ENCODE measurements at regions not wholly inside any gene's neighbourhood (a gene's known extent, or its start where the extent isn't known, plus 50 kb on each side); places are given as distances from the start of the nearest gene placed in this dataset.

DNA sequence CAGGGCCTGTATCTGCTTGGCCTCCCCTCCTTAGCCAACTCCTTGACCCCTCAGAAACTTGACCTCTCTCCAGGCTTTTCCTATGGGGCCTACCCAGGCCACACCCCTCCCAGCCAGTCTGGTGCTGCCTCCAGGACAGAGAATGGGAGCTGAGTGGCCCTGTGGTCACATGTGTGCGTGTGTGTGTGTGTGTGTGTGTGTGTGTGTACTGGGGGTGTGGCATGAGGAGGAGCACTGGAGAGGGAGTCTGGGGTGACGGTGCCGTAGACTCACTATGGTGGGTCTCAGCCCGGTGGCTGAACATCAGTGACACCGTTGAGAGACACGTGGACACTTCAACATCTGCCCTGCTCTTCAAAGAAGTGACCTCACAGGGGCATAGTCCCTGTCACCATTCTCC is 180.4 kb downstream of the ENGASE start:
- DNase-seq: no peak
- H3K27ac ChIP-seq: no peak overlapping the region
- no peak overlapping the region for H3K4me3 ChIP-seq
- no peaks in the 10 kb centered on the region for H3K4me1 ChIP-seq
- no peaks in the 10 kb centered on the region for H3K9me3 ChIP-seq
- 71 to 86% (median 80%) methylated on average over 6 of the region's 6 CpGs for WGBS, 5 donors
- TF ChIP-seq POLR2AphosphoS5 (IDR thresholded peaks at IDR 0.05): no peak
- no peak for TF ChIP-seq EP300 (IDR thresholded peaks at IDR 0.05)
- TF ChIP-seq, protein P1, sequence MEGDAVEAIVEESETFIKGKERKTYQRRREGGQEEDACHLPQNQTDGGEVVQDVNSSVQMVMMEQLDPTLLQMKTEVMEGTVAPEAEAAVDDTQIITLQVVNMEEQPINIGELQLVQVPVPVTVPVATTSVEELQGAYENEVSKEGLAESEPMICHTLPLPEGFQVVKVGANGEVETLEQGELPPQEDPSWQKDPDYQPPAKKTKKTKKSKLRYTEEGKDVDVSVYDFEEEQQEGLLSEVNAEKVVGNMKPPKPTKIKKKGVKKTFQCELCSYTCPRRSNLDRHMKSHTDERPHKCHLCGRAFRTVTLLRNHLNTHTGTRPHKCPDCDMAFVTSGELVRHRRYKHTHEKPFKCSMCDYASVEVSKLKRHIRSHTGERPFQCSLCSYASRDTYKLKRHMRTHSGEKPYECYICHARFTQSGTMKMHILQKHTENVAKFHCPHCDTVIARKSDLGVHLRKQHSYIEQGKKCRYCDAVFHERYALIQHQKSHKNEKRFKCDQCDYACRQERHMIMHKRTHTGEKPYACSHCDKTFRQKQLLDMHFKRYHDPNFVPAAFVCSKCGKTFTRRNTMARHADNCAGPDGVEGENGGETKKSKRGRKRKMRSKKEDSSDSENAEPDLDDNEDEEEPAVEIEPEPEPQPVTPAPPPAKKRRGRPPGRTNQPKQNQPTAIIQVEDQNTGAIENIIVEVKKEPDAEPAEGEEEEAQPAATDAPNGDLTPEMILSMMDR (IDR thresholded peaks at IDR 0.05): no peak
- TF ChIP-seq POLR2A (IDR thresholded peaks at IDR 0.05): no peak
- no peaks in the 10 kb centered on the region for H3K36me3 ChIP-seq
- H3K27me3 ChIP-seq: peaks cover 0 to 100% (median 45%) of the 10 kb centered on the region in 3 donors
- intact Hi-C loops (cut with DNase I; ENCODE audit: low total_unique reads): no loop called here

DNA sequence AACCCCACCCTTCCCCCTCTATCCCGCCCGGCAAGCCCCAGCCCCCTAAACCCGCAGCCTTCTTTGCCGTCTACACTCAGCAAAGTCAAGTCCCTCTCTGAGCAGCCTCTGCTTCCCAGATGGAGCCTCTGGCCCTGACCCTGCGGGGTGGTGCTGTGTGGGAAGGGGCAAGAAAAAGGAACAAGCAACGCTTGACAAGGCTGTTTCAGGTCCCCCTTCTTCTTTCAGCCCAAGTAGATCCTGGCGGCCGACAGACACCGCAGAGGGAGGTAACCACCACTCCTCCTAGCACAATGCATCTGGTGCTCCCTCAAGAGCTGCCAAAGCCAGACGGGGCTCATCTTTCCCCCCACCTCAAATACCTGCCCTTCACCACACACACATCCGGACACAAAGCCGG is 178.3 kb downstream of the ENGASE start:
- TF ChIP-seq POLR2AphosphoS5 (IDR thresholded peaks at IDR 0.05): no peak
- no peak for TF ChIP-seq POLR2A (IDR thresholded peaks at IDR 0.05)
- no peak for TF ChIP-seq EP300 (IDR thresholded peaks at IDR 0.05)
- TF ChIP-seq, protein P1 (IDR thresholded peaks at IDR 0.05): no peak
- no peaks in the 10 kb centered on the region for H3K36me3 ChIP-seq
- no peaks in the 10 kb centered on the region for H3K9me3 ChIP-seq
- no peak overlapping the region for H3K27ac ChIP-seq
- no peak overlapping the region for H3K4me3 ChIP-seq
- intact Hi-C loops (cut with DNase I; ENCODE audit: low total_unique reads): no loop called here
- no peak for DNase-seq
- no peaks in the 10 kb centered on the region for H3K4me1 ChIP-seq
- H3K27me3 ChIP-seq: peaks cover 0 to 100% (median 40%) of the 10 kb centered on the region in 3 donors
- WGBS, 5 donors: 42 to 52% (median 50%) methylated on average over 12 of the region's 12 CpGs

DNA sequence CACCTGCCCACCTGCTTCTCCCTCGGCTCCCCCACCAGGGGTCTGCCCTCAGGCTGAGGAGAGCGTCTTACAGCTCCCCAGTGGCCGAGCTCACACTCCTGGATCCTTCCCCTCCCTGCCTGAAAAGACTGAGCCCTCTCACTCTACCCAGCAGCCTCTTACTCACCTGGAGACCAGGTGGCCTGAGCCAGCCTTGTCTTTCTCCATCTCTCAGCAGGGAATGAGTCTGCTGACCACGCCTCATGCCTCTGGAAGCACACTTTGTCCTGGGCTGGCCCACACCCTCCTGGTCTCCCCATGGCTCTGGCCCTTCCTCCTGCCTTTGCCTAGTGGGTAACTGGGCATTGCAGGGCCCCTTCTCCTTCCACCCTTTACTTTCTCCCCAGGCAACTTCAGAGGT is 177.2 kb downstream of the ENGASE start:
- peaks cover 0 to 100% (median 36%) of the 10 kb centered on the region in 3 donors for H3K27me3 ChIP-seq
- H3K4me1 ChIP-seq: no peaks in the 10 kb centered on the region
- H3K27ac ChIP-seq: no peak overlapping the region
- 51 to 74% (median 67%) methylated on average over 4 of the region's 4 CpGs for WGBS, 5 donors
- no peak for TF ChIP-seq EP300 (IDR thresholded peaks at IDR 0.05)
- TF ChIP-seq POLR2A (IDR thresholded peaks at IDR 0.05): no peak
- TF ChIP-seq, protein P1 (IDR thresholded peaks at IDR 0.05): no peak
- no peak for TF ChIP-seq POLR2AphosphoS5 (IDR thresholded peaks at IDR 0.05)
- DNase-seq: no peak
- no peaks in the 10 kb centered on the region for H3K36me3 ChIP-seq
- intact Hi-C loops (cut with DNase I; ENCODE audit: low total_unique reads): no loop called here
- H3K9me3 ChIP-seq: no peaks in the 10 kb centered on the region
- no peak overlapping the region for H3K4me3 ChIP-seq

DNA sequence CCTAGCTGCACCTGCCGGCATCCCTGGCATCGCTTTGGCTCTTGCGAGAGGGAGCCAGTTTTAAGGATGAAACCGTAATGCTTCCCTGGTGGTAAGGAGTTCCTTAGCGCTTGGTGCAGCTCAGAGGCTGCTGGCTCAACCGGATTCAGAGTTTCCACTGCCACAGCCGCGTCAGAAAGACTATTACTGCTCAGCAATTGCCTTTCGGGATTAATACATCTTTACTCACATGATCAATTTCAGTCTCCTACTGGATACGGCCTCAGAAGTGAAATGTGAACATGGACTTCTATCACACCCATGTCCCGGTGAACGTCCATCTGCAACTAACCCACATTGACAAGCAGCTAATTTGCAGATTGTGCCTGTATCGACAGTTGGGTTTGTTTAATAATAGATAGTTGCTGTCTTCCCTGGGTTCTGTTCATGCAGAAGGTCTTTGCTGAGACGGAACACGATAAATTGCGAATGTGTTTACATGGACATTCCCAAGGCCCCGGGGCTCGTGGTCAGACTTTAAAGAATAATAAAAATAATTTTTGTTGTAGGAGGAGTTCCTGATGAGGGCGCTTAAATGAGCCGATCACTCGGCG is 175.4 kb downstream of the ENGASE start:
- intact Hi-C loops (cut with DNase I; ENCODE audit: low total_unique reads): no loop called here
- Histone ChIP-seq H3K36me3 (no peaks in the 10 kb centered on the region), H3K27me3 (peaks cover 0 to 99% (median 30%) of the 10 kb centered on the region in 3 donors), H3K27ac (no peak overlapping the region), H3K4me3 (no peak overlapping the region), H3K4me1 (no peaks in the 10 kb centered on the region), H3K9me3 (peaks cover 0 to 3% (median 0%) of the 10 kb centered on the region in 4 donors)
- 80 to 85% (median 83%) methylated on average over 22 of the region's 22 CpGs for WGBS, 5 donors
- TF ChIP-seq, protein P1 (IDR thresholded peaks at IDR 0.05): no peak
- TF ChIP-seq POLR2AphosphoS5 (IDR thresholded peaks at IDR 0.05): no peak
- DNase-seq: no peak
